GDM1 (cell line): ENCODE measurements at regions not wholly inside any gene's neighbourhood (a gene's known extent, or its start where the extent isn't known, plus 50 kb on each side); places are given as distances from the start of the nearest gene placed in this dataset.

Experiments used
- DNase-seq: peaks from one replicate; lab custom pipeline; 2025; lab: John Stamatoyannopoulos, UW

DNA sequence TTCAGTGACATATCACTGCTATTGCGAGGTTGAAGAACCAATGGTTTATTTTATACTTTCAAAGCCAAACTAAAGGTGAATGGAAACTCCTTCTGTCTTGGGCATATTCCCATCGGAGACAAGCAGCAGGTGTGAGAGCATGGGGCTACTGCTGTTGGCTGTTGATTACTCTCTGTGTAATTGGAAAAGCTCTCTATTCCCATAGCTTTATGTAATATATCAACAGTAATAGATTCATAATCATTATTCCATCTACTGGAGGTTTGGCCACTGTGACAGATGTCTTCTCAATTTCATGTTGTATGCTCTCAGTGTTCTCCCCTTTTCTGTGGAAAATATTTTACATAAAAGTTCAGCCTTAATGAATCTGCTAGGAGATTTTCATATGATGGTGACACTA is 352.0 kb downstream of the BTG1 start:
- no peak for DNase-seq

DNA sequence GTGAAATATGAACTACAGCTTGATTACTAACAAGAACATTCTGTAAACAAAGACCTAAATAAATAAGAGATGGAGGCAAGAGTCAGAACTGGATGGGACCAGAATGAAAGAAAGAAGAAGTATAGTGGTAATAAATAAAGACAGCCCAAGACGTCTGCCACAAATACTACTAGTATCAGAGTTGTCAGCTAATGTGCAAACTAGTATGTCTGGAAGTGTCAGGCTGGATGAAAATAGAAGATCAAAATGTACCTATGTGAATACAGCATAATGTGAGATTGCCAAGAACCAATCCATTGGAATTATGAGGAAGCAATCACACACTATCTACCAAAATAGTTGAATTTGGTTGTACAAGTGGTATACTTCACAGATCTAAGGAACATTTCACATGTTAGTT is 353.0 kb downstream of the BTG1 start:
- no peak for DNase-seq

DNA sequence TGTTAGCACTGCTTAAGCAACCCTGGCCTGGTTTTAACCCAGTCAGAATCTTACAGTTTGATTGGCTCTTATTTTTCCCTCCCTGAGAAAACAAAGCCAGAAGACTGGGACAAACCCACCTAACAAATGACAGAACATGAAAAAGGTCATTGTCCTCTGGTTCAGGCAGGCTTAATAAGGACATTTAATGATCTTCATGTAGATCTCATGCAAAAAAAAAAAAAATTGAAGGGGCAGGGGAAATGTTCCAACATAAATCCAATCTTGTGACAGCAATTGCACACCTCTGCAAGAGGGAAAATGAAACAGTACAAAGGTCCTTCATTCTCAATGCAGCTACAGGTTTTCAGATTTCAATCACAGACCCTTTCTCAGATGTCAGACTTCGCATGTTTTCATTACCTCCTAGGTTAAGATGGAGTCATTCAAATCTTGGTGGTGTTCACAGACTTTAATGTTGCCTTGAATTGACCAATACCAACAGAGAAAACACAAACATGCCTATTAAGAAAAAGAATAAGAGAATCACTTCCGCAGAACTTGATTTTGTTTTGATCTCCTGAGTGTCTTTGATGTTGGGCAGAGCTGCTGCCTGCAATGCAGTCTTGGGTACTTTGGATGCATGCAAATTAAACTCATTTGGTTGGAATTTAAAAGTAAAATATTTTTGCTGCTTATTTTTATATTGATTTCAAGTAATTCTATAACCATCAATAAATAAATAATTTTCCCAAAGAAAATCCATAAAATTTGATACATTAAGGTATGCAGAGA is 359.0 kb downstream of the BTG1 start:
- DNase-seq = no peak

DNA sequence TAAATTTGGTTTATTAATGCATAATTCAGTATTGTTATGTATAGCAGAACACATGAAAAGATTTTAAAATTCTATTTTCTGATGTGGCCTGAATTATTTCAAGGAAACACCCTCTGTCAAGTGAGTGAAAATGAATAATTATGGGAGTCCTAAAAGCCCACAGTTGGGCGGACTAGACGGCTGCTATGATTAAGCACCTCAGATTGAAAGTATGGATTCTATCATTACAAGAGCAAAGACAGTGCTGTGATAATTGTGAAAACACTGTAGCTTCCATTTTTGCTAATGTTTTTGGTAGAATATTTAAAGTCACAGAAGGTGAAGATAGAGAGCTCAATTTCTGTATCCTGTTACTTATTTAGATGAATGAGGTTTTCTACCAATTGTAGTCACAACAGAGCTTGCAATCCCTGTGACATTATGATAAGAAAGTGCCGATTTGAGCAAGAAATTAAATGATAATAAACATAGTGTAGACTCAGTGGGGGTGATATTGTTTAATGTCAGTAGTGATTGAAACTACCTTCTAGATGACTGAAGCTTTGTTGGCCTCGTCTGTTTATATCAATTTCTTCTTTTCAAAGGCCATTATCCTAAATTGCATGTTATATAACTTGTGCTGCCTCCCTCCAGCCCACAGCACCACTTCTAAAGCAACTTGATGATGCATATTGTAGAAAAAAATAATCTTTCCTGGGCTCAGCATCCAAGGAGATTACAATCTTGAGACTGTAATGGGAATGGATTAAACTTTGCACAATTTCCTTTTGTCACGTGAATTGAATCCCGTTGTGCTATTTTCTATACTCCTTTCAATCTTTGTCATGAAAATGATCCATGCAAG is 359.8 kb downstream of the BTG1 start:
- no peak for DNase-seq

DNA sequence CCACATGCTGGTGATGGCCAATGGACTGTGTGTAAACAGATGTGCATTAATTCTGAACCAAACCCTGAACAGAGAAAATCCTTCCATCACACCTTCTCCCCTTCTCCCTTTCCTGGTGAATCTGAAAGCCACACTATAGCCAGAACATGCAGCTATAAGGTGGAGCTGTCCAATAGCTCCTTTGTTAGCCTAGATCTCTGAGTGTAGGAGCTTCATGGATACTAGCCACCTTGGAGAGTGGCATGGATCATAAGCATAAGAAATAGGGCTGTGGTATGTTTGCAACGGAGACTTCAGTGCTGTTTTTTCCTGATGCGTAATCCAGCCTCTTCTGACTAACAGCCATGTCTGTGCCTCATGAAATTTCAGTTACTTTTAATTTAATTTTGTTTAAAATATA is 364.5 kb downstream of the BTG1 start:
- DNase-seq = no peak

DNA sequence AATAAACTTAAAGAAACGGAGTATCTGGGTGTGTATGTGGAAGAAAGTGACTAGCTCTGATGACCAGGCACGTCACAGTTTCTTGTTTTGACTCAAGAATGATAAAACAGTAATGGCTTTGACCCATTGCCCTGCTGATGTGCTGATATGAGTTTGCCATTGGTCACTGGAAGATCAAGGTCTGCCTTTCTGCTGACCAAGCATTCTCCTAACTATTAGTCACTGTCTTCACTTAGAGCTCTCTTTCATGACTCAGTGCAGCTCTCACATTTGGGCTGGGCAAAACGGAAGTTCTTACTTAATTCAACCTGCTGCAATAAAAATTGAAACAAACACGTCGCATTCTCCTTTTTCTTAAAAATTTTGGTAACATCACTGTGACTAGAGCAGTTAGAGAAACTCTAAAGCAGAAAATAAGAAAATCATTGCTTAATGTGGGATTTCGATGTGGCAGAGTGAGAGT is 366.7 kb downstream of the BTG1 start:
- no peak for DNase-seq

DNA sequence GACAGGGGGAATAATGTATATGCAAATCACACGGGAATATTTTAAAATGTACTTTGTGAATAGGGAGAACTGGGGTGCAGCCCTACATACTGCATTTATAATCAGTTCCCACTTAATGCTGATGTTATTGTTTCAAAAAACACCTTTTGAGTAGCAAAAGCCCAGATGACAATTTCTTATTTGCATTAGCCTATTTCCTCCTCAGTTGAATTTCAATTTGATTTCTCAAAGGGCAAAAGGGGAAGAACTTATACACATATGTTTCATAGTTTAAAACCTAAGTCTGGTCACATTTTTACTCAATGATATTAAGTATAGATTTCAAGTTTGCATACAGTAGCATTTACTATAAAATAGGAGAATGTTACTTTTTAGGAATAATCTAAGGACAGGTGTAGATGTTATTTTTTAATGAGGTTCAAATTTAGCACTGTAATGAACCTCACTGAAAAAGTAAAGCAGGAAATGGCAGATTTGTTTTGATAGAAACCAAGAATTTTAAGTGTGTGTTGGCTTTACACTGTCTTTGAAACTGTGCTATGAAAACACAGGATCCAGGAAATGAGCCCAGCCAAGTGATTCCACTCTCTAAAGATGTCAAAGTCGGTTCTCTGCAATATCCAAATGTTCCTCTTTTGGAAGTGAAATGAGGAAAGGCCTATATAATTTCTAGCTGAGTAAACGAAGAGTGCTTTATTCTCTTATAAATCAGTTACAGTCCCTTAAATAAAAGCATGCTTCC is 367.4 kb downstream of the BTG1 start:
- no peak for DNase-seq

DNA sequence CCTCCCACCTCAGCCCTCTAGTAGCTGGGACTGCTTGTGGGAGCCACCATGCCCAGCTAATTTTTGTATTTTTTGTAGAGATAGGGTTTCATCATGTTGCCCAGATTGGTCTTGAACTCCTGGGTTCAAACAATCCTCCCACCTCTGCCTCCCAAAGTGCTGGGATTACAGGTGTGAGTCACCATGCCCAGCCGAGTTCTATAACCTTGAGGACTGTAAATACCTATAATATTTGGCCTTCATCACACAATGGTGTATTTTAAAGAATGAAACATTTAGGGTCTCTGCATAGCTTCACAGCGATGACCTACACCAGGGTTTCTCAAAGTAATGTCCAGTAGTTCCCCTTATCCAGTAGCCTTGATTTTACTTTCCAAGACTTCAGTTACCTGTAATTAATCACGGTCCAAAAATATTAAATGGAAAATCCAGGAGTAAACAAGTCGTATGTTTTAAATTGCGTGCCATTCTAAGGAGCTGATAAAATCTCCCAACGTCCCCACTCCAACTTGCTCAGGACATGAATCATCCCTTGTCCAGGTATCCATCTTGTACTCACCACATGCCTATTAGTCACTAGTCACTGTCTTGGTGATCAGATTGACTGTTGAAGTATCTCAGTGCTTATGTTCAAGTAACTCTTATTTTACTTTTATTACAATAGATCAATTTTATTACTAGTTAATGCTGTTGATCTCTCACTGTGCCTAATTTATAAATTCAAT is 368.2 kb downstream of the BTG1 start:
- no peak for DNase-seq

DNA sequence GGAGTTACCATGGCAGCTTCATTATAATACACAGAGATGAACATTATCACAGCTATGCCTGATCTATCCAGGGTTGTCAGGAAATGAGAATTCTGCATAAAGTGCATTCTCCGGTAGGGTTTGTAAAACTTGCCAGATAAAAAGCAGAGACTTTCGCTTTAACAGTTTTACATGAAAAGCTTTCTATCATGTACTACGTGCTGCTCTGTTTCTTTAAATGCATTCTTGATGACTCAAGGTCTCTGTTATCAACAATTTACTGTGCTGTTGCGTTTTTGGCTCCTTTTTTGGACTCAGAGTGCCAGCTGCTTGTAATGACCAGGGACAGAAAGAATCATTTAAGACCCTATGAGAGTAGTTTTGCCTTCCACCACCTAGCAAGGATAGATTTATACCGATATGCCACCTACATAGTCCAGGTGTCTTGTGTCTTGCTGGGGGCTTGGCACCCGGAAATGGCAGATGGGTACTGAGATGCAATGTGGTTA is 371.2 kb downstream of the BTG1 start:
- no peak for DNase-seq

DNA sequence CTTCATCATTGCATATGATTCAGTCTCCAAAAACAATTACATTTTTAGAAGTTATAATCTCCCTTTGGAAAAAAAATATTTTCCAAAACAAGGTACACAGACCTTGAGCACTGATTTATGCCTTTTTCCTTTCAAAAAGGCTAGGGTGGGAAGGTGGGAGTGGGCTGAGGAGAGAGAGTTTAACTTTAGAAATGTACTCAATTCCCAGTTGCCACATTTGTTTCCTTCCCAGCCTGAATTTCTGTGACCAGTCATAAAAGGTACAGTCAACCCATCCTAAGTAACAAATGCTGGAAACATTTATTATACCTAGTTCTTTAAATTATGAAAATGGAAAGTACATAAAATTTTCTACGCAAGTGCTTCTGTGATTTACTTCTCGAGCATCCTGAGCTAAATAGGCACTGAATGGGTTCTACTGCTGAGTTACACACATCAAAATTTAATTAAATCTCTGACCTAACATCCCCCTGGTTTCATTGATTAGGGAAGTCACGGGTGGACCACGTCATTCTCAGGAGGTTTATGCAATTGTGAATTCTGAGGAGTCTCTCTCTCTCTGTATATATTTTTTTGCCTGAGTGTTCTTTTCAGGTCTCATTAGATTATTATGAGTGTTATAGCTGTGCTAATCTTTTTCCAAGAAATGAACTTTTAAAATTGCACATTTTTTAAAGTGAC is 371.8 kb downstream of the BTG1 start:
- no peak for DNase-seq

DNA sequence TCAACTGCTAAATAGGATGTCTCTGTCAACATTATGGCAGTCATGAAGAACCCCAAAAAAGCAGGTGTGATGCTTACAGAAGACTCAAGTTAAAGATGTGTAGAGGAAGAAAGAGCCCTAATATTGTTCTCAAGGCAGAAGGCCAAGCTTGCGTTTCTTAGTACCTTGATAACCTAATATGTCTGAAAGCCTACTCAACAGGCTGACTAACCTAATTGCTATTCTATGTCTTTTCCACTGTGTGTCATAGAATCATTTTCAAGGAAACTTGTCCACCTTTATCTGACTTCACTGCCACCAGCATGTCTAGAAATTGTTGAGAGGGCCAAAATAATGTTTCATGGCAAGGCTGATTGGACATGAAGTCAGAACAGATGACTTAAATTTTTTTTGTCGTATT is 373.2 kb downstream of the BTG1 start:
- no peak for DNase-seq

DNA sequence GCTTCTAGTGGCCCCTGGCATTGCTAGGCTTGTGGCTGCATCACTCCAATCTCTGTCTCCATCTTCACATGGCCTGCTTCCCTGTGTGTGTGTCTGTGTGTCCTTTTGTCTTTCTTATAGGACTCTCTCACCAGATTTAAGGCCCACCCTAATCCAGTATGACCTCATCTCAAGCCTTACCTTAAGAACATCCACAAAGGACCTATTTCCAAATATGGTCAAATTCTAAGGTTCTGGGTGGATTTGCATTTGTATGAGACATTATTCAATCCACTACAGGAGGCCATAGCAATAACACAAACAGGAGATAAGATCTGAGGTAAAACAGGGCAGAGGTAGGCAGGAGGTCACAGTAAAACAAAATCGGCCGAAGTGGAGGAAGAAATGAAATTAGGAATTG is 375.9 kb downstream of the BTG1 start:
- DNase-seq = no peak

DNA sequence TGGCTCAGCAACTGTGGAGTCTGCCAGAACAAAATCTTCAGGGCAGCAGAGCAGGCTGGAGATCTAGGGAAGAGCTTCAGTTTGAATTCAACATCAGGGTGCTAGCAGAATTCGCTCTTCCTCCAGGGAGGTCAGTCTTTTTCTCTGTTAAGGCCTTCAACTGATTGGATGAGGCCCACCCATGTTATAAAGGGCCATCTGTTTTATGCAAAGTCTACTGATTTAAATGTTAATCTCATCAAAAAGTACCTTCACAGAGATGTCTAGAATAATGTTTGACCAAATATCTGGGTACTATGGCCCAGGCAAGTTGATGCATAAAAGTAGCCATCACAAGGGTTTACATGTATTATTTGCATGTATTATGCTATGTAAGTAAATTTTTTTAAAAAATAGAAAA is 378.4 kb downstream of the BTG1 start:
- no peak for DNase-seq

DNA sequence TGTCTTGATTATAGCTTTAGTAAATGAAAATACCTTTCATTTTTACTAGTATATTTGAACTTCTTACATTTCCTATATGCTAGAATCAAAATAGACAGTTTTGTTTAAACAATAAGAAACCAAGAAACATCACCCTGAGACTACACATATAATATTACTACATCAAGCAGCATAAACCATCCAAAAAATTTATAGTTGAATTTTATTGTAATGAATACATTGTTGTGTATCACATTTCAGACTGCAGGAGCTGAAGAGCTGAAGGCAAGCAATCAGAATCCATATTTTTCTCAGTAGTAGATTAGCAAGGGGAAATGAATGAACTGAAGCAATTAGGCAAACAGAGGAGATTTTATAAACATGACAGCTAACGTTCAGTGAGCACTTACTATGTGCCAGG is 379.2 kb downstream of the BTG1 start:
- DNase-seq = no peak

DNA sequence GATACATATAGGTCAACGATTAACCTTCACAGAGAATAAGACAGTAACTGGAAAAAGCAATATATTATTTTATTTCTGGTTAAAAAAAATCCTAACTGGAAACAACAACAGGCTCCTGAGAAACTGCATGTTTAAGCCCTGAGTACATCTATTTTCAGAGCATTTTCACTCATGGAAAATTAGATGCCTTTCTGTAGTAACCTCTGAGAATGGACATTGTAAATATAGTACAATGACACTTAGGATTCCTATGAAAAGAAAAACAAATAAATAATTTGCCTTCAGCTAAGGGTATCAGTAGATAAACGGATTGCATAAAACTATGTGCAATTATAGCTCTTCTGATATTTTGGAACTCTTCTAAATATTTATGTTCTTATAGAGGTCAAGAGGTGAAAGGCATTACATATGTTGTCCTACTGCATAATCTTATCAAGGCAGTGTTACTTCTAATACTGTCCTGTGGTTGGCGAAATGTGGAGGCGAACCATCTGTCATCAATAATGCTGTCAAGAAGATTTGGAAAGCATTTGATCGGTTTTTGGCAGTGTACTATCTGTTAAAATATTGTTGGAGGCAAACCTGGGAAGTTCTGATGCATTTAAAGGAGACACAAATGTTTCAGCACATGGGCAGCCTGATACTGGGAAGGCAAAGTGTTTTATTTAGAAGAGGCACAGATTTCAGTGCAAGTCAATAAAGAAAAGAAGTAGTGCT is 381.8 kb downstream of the BTG1 start:
- no peak for DNase-seq

DNA sequence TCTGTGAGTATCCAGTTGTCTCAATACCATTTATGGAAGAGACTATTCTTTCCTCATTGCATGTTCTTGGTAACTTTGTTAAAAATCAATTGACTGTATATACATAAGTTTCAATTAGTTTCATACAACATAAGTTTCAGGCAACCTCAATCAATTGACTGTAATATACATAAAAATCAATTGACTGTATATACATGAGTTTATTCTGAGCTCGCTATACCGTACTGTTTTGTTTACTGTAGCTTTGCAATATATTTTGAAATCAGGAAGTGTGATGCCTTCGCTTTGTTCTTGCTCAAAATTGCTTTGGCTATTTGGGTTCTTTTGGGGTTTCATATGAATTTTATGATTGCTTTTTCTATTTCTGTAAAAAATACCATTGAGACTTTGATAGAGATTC is 392.0 kb downstream of the BTG1 start:
- DNase-seq = no peak

DNA sequence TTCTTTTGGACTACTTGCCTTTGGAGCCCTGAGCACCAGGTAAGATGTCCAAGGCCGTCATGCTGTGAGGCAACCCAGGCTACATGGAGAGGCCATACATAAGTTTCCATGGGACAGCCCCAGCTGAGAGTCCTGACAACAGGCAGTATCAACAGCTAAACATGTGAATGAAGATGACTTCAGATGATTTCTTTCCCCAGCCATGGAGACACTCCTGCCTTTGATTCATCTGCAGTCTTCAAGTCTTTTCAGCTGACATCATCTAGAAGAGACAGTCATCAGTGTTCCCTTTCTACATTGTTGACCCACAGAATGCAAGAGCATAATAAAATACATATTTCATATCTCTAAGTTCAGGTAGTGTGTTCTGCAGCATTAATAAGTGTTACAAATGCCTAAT is 398.7 kb downstream of the BTG1 start:
- DNase-seq = no peak

DNA sequence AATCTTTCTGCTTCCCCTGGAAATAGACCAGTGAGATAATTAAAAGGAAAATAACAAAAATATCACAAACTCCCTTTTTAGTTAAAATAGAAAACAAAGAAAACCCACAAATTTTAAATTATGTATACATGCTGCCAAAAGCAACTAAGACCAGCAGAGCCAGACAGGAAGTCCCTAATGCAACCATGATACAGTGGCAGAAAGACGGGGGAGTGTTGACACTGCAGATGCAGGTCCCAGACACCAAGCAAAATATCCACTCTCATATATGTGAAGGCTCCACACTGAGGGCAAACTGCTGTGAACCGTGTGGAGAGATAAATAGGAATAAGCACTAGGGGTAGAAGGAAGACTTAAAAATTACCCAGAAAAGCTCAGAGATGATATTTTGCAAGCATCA is 401.0 kb downstream of the BTG1 start:
- DNase-seq = no peak

DNA sequence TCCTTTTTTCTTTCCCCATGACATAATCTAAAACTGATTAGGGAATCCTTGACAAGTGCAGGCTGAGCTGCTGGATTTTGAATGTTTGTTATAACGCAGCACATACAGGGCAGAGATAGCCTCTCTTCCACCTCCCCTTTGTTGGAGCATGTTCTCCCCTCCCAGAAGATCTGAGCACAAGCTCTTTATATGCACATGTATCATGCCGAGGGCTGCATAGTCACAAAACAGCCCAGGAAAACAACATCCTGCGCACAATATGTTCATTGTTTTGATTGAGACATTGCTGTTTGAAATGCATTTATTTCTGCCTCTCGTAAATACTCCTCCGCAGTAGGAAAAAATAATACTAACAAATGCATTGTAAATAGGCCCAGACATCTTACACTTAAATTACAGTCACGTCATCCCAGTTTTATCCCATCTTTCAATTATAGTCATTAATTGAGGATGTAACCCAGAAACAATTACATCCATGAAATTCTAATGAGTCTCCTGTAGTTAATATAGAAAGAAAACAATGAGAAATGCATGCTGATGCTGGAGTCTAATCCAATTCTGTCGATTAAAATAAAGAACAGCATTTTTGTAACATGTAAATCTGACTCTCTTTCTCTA is 401.8 kb downstream of the BTG1 start:
- DNase-seq = no peak

DNA sequence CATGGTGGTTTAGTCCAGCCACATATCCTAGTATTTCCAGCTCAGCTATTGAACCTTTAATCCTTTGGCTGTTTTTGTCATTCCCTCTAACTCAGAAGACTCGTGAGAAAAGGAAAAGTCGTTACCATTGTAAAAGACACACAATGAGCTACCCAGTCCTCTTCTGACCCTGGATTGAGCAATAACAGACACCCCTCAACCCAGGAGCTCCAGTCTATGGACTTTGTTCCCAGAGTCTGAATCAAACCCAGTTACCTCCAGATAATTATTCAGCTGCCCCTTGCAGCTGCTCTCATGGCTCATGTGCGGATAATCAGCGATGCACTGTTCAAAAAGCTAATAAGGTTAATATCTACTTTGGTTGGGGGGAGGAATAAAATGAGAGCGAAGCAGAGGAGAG is 402.4 kb downstream of the BTG1 start:
- no peak for DNase-seq
